ENCODE measurements at regions not wholly inside any gene's neighbourhood (a gene's known extent, or its start where the extent isn't known, plus 50 kb on each side); places are given as distances from the start of the nearest gene placed in this dataset.

DNA sequence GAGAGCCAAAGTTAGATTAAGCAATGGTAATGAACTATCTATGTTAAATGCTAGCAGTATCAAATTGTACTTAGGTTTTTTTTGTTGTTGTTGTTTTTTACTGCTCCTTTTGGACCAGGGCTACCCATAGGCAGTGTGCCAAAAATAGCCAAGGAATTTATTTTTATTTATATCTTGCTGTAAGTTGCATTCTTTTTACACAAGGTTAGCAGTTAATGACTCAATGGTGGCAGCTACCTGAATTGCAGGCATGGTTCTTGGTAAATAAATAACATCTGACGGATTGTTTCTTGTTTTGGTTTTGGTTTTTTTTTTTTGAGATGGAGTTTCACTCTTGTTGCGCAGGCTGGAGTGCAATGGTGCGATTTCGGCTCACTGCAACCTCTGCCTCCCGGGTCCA is 194.8 kb upstream of the TSC22D1 start:
- Histone ChIP-seq H3K27ac (ENCODE audit: low read length) (no peak overlapping the region), H3K4me1 (ENCODE audit: control insufficient read depth, insufficient read depth, low read length) (no peaks in the 10 kb centered on the region), H3K4me3 (ENCODE audit: low read depth in 2 of 2, low read length in 2 of 2) (no peak overlapping the region), H3K27me3 (ENCODE audit: control insufficient read depth, insufficient read depth, low read length) (no peaks in the 10 kb centered on the region), H3K9me3 (ENCODE audit: control insufficient read depth, insufficient read depth, low read depth, low read length) (no peaks in the 10 kb centered on the region), H3K36me3 (ENCODE audit: control insufficient read depth, insufficient read depth, low read length) (no peaks in the 10 kb centered on the region)
- POLR2A ChIA-PET = interaction anchor here (0.6 kb wide), 1 partner anchor 80 kb away, joined by 3 read pairs; no protein-coding TSS in a partner anchor
- TF ChIP-seq TCF7L2 (IDR thresholded peaks at IDR 0.05; ENCODE audit: low read depth, low read length) (no peak), SIN3A (IDR thresholded peaks at IDR 0.05; ENCODE audit: borderline replicate concordance, insufficient read depth, low read depth, low read length) (no peak), POLR2AphosphoS5 (IDR thresholded peaks at IDR 0.05; ENCODE audit: low read depth, low read length) (no peak)
- TF ChIP-seq, protein P1, sequence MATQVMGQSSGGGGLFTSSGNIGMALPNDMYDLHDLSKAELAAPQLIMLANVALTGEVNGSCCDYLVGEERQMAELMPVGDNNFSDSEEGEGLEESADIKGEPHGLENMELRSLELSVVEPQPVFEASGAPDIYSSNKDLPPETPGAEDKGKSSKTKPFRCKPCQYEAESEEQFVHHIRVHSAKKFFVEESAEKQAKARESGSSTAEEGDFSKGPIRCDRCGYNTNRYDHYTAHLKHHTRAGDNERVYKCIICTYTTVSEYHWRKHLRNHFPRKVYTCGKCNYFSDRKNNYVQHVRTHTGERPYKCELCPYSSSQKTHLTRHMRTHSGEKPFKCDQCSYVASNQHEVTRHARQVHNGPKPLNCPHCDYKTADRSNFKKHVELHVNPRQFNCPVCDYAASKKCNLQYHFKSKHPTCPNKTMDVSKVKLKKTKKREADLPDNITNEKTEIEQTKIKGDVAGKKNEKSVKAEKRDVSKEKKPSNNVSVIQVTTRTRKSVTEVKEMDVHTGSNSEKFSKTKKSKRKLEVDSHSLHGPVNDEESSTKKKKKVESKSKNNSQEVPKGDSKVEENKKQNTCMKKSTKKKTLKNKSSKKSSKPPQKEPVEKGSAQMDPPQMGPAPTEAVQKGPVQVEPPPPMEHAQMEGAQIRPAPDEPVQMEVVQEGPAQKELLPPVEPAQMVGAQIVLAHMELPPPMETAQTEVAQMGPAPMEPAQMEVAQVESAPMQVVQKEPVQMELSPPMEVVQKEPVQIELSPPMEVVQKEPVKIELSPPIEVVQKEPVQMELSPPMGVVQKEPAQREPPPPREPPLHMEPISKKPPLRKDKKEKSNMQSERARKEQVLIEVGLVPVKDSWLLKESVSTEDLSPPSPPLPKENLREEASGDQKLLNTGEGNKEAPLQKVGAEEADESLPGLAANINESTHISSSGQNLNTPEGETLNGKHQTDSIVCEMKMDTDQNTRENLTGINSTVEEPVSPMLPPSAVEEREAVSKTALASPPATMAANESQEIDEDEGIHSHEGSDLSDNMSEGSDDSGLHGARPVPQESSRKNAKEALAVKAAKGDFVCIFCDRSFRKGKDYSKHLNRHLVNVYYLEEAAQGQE (IDR thresholded peaks at IDR 0.05; ENCODE audit: insufficient read depth in 1 of 2, low read depth in 2 of 2, low read length in 1 of 2) = no peak
- TF ChIP-seq, protein P2, sequence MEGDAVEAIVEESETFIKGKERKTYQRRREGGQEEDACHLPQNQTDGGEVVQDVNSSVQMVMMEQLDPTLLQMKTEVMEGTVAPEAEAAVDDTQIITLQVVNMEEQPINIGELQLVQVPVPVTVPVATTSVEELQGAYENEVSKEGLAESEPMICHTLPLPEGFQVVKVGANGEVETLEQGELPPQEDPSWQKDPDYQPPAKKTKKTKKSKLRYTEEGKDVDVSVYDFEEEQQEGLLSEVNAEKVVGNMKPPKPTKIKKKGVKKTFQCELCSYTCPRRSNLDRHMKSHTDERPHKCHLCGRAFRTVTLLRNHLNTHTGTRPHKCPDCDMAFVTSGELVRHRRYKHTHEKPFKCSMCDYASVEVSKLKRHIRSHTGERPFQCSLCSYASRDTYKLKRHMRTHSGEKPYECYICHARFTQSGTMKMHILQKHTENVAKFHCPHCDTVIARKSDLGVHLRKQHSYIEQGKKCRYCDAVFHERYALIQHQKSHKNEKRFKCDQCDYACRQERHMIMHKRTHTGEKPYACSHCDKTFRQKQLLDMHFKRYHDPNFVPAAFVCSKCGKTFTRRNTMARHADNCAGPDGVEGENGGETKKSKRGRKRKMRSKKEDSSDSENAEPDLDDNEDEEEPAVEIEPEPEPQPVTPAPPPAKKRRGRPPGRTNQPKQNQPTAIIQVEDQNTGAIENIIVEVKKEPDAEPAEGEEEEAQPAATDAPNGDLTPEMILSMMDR (IDR thresholded peaks at IDR 0.05) = no peak
- intact Hi-C loops (cut with micrococcal nuclease; ENCODE audit: unreplicated experiment) = no loop called here
- in situ Hi-C loops (cut with HindIII; ENCODE audit: low pct_unique_long_range_greater_than_20kb, low sequenced_read_pairs) = no loop called here
- no peak for ATAC-seq
- CTCF ChIA-PET = no interaction called here
- no peak for DNase-seq (ENCODE audit: low read depth, low spot score)
- no TSS peak for BruUV-seq (replicated peaks)

DNA sequence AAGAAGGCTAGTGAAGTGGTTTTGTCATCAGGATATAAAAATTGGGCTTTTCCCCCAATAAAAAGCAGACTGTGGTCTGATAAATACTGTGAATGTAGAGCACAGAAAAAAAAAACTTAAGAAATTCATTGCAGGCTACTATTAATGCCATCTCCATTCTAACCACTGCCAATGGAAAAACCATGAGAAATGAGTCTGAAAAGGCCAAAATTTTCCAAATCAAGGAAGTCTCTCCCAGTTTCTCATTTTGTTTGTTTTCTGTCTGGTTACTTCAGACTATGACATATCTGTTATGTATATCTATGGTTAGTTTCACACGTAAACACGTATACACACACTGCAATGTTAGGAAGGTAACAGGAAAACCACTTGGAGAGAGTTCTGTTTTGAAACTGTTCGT is 193.6 kb upstream of the TSC22D1 start:
- ATAC-seq = no peak
- Histone ChIP-seq H3K27me3 (ENCODE audit: control insufficient read depth, insufficient read depth, low read length) (no peaks in the 10 kb centered on the region), H3K4me3 (ENCODE audit: low read depth in 2 of 2, low read length in 2 of 2) (no peak overlapping the region), H3K36me3 (ENCODE audit: control insufficient read depth, insufficient read depth, low read length) (no peaks in the 10 kb centered on the region), H3K27ac (ENCODE audit: low read length) (no peak overlapping the region), H3K4me1 (ENCODE audit: control insufficient read depth, insufficient read depth, low read length) (no peaks in the 10 kb centered on the region), H3K9me3 (ENCODE audit: control insufficient read depth, insufficient read depth, low read depth, low read length) (no peaks in the 10 kb centered on the region)
- ChIA-PET CTCF (no interaction called here), POLR2A (no interaction called here)
- no TSS peak for BruUV-seq (replicated peaks)
- in situ Hi-C loops (cut with HindIII; ENCODE audit: low pct_unique_long_range_greater_than_20kb, low sequenced_read_pairs) = no loop called here
- no peak for DNase-seq (ENCODE audit: low read depth, low spot score)
- TF ChIP-seq SIN3A (IDR thresholded peaks at IDR 0.05; ENCODE audit: borderline replicate concordance, insufficient read depth, low read depth, low read length) = no peak
- TF ChIP-seq, protein P2 (IDR thresholded peaks at IDR 0.05) = no peak
- TF ChIP-seq, protein P1 (IDR thresholded peaks at IDR 0.05; ENCODE audit: insufficient read depth in 1 of 2, low read depth in 2 of 2, low read length in 1 of 2) = no peak
- no peak for TF ChIP-seq TCF7L2 (IDR thresholded peaks at IDR 0.05; ENCODE audit: low read depth, low read length)
- TF ChIP-seq POLR2AphosphoS5 (IDR thresholded peaks at IDR 0.05; ENCODE audit: low read depth, low read length) = no peak
- intact Hi-C loops (cut with micrococcal nuclease; ENCODE audit: unreplicated experiment) = no loop called here
